NCI-H748 treated with DMSO at 0.1 percent for 48 hours (cell line): ENCODE measurements at regions not wholly inside any gene's neighbourhood (a gene's known extent, or its start where the extent isn't known, plus 50 kb on each side); places are given as distances from the start of the nearest gene placed in this dataset.

Experiments used
- DNase-seq: peaks from one replicate; lab custom pipeline; 2025; lab: John Stamatoyannopoulos, UW

GRCh38 chr5:176711883-176712282, 64.6 kb downstream of the TSPAN17 start:
- no peak for DNase-seq

GRCh38 chr5:176712546-176713304, 65.4 kb downstream of the TSPAN17 start:
- no peak for DNase-seq

GRCh38 chr5:176713409-176713808, 66.1 kb downstream of the TSPAN17 start:
- DNase-seq: no peak

GRCh38 chr5:176714067-176714466, 66.8 kb downstream of the TSPAN17 start:
- no peak for DNase-seq

DNA sequence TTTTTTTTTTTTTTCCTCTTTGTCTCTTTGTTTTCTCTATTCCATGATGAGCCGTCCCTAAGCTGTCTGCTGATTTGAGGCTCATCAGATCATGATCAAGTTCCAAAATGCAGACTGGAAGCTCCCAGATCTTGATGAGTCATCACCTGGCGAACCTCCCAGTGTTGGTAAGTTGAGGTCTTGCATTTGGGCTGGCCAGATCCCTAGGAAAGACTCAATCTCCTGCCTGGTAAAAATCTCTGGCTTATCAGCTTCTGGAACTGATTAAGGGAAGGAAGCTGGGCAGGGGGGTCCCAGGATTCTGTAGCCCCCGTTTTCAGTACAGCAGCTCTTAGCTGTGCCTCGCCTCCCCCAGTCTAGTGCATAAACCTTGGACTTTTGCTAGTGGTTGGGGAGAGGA, 69.0 kb downstream of the TSPAN17 start:
- no peak for DNase-seq

GRCh38 chr5:176719113-176719739, 71.9 kb downstream of the TSPAN17 start:
- no peak for DNase-seq

DNA sequence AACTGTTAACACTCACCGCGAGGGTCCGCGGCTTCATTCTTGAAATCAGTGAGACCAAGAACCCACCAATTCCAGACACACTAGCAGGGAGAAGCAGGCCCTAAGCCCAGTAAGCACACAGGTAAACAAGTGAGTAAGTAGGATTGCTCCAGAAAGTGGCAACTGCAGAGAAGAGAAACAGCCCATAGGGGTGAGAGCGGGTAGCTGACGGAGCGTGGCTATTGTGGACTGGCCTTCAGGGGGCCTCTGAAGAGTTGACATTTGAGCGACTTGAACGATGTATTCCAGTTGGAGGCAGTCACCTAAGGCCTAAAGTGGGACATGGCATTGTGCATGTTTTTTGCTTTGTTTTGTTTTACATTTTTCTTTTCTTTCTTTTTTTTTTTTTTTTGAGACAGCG, 74.2 kb downstream of the TSPAN17 start:
- no peak for DNase-seq

DNA sequence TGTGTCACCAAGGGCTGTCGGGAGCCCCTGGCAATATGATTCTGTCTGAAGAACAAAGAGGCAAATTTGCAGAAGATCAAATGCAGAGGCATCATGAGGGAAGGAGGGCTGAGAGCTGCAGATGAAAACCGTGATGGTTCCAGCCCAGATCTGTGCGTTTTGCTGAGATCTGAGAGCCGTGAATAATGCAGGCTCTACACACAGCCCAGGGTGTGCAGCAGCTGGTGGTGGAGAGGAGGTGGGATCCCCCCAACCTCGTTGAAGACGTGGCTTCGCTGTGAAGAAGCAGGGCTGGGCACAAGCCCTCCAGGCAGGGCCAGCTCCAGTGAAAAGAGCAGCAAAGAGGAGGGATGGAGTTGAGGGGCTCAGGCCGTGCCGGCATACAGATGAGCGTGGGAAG, 75.5 kb downstream of the TSPAN17 start:
- no peak for DNase-seq

DNA sequence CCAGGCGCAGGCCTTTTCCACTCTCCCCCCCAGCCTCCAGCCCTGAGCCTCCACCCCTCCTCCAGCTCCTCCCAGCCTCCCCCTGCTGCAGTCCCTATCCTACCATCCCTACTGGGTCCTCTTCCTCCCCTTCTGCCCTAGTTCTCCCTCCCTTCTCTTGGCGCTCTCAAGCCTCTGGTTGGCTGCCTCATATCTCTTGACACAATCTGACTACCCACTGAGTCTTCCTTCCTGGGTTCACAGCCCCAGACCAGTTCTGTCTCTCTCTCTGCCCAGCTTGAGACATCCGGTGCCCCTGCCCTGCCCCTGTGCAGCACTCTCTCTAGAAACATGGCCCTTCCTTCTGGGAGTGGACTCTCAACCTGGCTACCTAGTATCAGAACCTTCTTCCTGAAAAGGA, 76.2 kb downstream of the TSPAN17 start:
- no peak for DNase-seq

- no peak for DNase-seq
Measured at GRCh38 chr5:176724472-176724871, 77.2 kb downstream of the TSPAN17 start.

- peak; percentile 62 for DNase-seq
Measured at GRCh38 chr5:176725521-176726280, 78.4 kb downstream of the TSPAN17 start.

- no peak for DNase-seq
Measured at GRCh38 chr5:176726746-176727527, 79.7 kb downstream of the TSPAN17 start.

- no peak for DNase-seq
Measured at GRCh38 chr5:176727528-176727900, 80.2 kb downstream of the TSPAN17 start.

GRCh38 chr5:176727983-176728675, 80.8 kb downstream of the TSPAN17 start:
- DNase-seq: no peak

GRCh38 chr5:176728831-176729251, 81.5 kb upstream of the UNC5A start:
- DNase-seq: no peak

DNA sequence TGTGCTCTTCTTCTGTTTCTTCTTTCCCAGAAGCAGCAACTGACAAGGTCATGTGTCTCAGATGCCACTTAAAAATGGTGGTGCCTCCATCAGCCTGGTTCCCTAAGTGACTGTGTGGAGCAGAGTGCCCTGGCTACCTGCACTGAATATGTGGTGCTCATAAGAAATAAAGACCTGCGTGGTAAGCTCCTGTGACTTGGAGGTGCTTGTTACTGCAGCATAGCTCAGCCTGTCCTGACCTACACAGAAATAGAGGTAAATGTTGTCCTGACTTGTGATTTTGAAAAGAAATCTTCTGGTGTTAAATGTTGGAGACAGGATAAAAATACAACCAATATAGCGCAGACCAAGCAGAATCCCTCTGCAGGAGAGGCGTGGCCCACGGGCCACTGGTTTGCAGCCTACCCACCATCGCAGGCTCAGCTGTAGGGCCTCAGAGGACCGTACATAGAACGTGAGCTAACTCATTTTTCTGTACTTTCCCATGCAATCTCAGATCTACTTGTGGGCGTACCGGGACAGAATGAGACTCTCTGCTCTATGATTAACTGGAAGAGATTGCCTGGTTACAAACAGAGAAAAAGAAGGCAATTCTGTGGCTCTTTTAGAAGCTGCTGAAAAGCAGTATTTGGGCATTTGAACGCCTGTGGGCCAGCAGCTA, 79.4 kb upstream of the UNC5A start:
- DNase-seq: no peak

GRCh38 chr5:176731506-176732160, 78.7 kb upstream of the UNC5A start:
- DNase-seq: no peak

DNA sequence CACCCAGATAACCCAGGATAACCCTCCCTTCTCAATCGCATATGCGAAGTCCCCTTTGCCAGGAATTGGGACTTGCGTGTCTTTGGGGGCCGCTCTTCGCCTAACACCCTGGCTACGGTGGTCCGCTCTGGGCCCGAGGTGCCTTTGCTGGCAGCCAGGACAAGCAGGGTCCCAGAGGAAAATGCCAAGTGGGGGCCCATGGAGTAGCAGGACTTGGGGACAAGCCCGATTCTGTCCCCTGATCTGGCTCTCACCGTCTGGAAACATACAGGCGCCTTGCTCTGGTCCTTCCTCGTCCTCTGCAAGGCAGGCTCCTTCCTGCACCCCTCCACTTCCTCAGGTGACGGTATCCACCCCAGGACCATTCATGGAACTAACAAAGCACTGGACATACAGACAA, 78.1 kb upstream of the UNC5A start:
- DNase-seq: no peak

DNA sequence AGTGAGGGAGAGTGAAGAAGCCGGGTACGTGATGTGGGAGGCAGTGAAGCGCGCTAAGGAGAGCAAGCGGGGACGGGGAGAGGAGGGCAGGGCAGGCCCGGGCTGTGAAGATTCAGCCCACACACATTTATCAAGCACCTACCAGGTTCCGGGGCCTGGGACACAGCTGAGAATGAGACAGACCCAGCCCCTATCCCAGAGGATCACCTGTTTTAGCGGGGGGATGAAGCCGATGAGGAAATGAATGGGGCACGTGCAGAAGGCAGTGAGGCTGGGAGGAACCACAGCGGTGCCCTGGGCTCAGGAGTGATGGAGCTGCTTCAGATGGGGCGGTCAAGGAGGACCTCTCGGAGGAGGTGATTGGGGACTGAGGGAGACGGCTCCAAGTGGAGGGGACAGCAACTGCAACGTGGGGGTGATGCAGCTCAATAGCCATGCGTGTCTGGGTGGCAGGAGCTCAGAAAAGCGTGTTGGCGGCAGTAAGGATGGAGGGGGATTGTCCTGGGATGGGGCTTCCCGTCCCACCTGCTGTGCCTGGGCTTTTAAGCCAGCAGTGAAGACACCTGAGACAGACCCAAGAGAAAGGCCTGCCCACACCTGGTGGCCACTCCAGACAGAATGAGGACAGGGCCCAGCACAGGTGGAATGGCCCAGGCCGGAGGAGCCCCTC, 77.5 kb upstream of the UNC5A start:
- no peak for DNase-seq
